T-helper 2 cell treated with Interferon-gamma antibody and Interleukin-4, amounts not matched to agents 100 ng/mL and 5 ng/mL, for 36 hours (primary cell): ENCODE measurements at regions not wholly inside any gene's neighbourhood (a gene's known extent, or its start where the extent isn't known, plus 50 kb on each side); places are given as distances from the start of the nearest gene placed in this dataset.
"Not testable (repeated sequence)": the region's sequence is repeated elsewhere in the genome, so short reads cannot be mapped to it uniquely, and the experiment has no call there.

Experiments used
- intact Hi-C: fragments of 100-400 bp; cut with micrococcal nuclease; formaldehyde crosslinking; loops from one replicate; pipeline ENCODE4 v1.15.1; 2023

DNA sequence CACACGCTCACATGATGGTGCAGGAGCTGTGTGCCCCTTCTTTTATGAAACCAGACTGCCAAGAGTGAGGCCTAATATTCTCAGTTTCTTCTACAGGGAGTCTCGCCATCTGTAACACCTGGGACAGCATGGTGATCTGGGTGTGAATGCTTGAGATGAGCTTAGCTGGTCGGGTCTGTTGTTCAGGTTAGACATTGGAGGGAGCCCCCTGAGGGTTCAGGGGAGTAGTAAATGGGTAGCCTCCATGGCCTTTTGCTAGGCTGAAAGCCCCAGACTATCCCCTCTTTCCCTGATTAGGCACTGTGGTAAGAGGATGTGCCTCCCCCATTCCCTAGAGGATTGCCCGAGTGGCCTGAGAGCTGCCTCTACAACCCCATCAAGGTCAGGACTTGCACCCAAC is 1916.1 kb downstream of the PCDH9 start:
- intact Hi-C loops: no loop called here

DNA sequence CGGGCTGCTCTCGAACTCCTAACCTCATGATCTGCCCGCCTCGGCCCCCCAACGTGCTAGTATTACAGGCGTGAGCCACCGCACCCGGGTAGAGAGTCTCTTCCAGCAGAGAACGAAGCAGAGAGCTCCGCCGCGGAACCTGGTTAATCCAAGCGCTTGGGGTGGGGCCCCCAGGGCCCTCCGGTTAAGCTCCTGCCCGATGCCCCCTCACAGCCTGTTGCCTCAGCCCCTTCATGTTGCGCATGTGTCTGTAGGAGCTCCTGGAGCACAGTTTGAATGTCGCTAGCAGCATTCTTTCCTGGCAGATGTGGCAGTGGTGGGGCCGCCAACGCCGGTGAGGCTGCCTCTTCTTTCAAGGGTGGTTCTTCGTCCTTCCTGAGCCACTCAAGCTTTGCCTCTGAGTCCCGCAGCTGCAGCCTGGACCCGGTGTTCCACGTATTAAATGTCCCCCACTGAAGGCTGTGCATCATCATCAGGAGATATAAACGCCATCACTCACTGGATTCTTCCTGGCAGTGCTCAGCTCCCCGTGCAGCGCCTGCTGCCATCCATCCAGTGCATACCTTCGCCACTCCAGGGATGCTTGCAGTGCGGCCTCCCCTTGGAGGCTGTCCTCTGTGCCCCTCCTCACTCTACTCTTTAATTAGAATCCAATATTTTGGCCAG is 1919.3 kb downstream of the PCDH9 start:
- intact Hi-C loops: no loop called here

DNA sequence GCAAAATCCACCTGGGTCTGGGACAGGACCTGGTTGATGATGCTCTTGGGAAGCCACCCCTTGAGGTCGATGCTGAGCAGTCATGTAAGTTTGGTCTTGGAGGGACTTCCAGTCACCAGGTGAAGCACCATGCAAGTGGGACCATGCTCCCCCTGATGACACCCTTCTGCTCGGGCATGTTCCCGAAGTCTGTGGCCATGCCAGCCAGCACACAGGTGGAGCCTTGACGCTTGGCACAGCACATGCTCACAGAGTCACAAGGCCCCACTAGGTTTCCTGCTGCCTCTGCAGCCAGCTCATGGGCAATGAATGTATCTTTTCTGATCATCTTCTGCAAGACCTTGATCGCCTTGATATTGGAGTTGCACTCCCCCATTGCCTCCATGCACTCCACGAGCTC is 1920.2 kb downstream of the PCDH9 start:
- intact Hi-C loops: no loop called here

DNA sequence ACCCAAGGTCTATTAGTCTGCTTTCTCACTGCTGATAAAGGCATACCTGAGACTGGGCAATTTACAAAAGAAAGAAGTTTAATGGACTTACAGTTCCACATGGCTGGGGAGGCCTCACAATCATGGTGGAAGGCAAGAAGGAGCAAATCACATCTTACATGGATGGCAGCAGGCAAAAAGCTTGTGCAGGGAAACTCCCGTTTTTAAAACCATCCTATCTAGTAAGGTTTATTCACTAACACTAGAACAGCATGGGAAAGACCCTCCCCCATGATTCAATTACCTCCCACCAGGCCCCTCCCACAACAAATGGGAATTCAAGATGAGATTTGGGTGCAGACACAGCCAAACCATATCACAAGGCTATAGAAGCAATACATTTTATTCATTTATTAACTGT is 1921.4 kb downstream of the PCDH9 start:
- intact Hi-C loops: not testable (repeated sequence)

GRCh38 chr13:65307056-65307455 is 1923.1 kb downstream of the PCDH9 start:
- intact Hi-C loops: no loop called here

- intact Hi-C loops: no loop called here
Observed at GRCh38 chr13:65302691-65303090, 1927.4 kb downstream of the PCDH9 start.

GRCh38 chr13:65301506-65301905 is 1928.6 kb downstream of the PCDH9 start:
- intact Hi-C loops: no loop called here

DNA sequence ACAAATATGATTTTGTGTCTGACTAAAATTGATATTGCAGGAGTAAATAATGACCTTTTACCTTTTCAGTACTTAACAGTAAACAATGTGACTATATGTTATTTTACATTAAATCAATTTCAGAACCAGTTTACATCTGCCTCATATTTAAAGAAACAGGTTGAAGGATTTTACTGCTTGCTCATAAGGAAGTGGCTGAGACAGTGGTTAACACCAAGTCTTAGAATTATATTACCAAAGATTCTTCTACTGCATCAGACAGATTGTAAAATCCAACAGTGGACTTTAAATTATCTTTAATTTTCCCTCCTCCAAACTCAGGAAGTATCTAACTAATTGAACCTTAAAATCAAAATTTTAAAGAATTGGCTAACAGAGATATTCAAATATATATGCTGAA is 1929.9 kb downstream of the PCDH9 start:
- intact Hi-C loops: no loop called here

DNA sequence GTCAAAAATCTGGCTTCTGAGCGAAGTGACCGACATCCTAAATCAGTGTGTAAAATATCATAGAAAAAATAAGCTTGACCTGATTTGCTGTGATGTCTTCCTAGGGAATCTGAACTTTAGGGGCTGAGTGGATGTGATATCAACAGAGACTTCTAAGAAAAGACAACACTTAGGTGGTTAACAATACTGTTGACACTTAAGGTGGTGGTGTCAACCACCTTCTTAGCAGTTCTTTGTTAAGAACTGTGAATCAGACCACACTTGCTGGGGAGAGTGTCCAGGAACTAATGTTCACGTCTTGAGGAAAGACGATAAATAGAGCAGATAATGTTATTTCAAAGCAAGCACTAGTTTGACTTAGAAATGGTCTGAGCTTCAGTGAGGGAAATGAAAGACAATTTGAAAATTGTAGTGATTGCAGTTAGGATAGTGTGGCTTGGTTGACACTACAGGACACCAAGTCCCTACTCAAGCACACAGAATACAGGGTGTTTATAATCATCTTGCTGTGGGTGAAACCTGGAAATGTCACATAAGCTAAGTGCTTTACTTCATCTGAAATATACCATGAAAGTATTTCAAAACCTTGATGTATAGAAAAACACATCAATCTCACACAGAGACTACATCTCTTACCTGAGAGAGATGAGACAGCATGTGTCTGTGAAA is 1936.5 kb downstream of the PCDH9 start:
- intact Hi-C loops: no loop called here

DNA sequence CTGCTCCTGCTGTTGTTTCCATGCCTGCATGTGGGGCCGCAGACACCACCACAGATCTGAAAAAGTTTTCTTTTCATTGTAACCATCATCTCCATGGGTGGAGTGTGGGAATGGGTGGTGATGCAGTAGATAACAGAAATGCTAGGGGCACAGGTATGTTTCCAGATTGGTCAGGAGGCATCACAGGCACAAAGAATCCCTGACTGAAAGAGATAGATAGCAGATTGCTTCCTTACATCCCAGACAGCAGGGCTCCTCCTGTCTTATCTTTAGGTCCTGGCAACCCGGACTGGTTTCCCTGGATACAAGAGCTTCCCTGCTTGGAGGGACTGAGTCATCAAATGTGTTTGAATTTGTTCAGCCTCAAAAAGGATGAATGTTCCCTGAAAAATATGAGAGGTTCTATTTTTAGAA is 1937.6 kb downstream of the PCDH9 start:
- intact Hi-C loops: no loop called here

DNA sequence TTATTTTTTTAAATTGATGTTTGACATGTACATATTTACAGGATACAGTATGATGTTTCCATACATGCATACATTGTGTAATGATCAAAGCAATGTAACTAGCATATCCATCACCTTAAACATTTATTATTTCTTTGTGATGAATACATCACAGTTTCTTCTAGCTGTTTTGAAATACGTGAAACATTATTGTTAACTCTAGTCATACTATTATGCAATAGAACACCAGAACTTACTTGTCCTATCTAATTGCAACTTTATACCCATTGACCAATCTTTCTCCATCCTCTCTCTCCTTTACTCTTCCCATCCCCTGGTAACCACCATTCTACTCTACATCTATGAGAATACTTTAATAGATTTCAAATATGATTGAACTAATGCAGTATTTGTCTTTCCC is 1942.7 kb downstream of the PCDH9 start:
- intact Hi-C loops: no loop called here

GRCh38 chr13:65275838-65276630 is 1954.1 kb downstream of the PCDH9 start:
- intact Hi-C loops: no loop called here

DNA sequence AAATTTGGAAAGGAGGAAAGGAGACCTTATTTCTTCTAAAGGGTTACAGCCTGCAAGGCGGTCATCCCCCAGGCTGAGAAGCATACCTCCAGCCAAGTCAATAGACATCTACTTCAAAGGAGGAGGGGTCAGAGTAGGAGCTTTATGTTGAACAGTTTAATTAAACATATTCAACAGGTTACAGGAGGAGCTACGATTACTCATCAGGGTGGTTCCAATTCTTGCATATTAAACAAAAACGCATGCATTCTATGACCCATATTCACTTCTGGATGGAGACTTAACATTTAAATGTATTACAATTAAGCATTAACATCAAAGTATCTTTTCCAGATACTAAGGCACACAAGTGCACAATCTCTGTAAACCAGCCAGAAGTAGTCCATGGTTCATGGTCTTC is 1955.0 kb downstream of the PCDH9 start:
- intact Hi-C loops: no loop called here

DNA sequence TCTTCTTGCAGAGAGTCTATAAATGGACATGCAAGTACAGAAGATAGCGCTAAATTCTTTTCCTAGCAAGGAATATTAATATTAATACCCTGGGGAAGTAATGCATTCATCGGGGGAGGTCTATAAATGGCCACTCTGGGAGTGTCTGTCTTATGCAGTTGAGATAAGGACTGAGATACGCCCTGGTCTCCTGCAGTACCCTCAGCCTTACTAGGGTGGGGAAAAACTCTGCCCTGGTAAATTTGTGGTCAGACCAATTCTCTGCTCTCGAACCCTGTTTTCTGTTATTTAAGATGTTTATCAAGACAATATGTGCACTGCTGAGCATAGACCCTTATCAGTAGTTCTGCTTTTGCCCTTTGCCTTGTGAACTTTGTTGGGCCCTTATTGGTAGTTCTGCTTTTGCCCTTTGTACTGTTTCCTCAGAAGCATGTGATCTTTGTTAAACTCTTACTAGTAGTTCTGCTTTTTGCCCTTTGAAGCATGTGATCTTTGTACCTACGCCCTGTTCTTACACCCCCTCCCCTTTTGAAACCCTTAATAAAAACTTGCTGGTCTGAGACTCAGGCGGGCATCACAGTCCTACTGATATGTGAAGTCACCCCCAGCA is 1956.2 kb downstream of the PCDH9 start:
- intact Hi-C loops: not testable (repeated sequence)

GRCh38 chr13:65268009-65268408 is 1962.1 kb downstream of the PCDH9 start:
- intact Hi-C loops: no loop called here

GRCh38 chr13:65265988-65266387 is 1964.1 kb downstream of the PCDH9 start:
- intact Hi-C loops: no loop called here

GRCh38 chr13:65264066-65264465 is 1966.1 kb downstream of the PCDH9 start:
- intact Hi-C loops: no loop called here

DNA sequence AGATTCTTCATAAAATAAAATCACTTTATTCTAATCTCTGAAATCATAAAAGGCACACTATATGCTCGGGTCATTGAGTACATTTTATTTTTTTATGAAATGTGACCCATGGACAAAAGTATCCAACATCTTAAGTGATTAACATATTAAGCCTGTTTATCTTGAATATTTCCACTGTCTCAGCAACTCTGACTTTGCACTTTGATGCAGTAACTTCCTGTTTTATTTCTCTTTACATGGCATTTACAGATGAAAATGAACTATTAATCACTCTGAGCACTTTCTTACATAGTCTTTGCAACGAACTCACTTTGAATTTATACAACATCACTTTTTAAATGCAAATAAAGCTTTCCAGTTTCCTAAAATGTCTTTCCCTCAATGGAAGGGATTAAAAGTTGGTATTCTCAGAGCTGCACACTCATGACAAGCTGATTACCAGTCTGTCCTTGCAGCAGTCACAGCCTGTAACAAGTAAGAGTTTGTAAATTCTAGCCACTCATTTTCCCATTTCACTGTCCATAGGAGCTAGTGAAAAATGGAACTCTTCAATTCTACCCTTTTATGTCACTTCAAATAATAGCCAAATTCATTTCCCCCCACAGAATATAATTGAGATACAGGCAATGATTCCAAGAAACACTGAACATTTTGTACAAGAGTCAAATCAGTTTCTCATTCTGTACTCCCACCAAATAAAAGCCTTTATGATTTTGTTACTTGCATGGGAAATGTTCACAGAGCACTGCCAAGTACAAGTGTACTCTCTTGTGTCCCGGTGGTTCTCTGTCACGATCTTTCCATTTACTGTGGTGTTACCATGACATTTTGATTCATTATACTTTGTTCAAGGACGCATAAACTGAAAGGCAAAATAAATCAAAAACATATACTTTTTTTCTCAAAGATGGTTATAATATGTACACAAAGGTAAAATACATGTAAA is 1968.9 kb downstream of the PCDH9 start:
- intact Hi-C loops: no loop called here

- intact Hi-C loops: no loop called here
Observed at GRCh38 chr13:65240773-65241172, 1989.4 kb downstream of the PCDH9 start.

GRCh38 chr13:65236841-65237418 is 1993.2 kb downstream of the PCDH9 start:
- intact Hi-C loops: no loop called here
